HG02981 (cell line): ENCODE measurements at regions not wholly inside any gene's neighbourhood (a gene's known extent, or its start where the extent isn't known, plus 50 kb on each side); places are given as distances from the start of the nearest gene placed in this dataset.
"Not testable (repeated sequence)": the region's sequence is repeated elsewhere in the genome, so short reads cannot be mapped to it uniquely, and the experiment has no call there.

ENCODE experiments used
- ATAC-seq: cut with Tn5 transposase; IDR thresholded peaks from one replicate; pipeline ENCODE4 v1.9.1; 2021; ENCODE audit warnings: mild to moderate bottlenecking, moderate library complexity; ENCODE audit not compliant: unreplicated experiment

DNA sequence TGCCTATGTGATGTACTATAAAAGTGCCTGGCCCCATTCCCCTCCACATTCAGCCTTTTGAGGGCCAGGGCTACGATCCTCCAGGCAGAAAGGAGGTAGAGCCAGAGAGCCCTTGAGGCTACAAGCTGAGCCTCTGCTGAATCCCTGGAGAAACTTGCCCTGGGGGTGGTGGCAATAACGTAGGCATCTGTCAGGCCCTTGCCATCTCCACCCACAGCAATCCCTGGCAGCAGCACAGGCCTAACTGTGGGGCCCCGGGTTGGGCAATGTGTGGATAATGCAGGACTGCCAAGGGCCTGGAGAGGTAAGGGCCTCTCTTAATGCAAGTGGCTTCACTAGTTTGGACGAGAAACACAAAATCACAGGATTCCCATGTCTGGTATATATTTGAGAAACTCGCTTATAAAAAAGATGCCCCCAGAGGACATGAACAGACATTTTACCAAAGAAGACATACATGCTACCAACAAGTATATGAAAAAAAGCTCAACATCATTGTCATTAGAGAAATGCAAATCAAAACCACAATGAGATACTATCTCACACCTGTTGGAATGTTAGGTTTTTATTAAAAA, 99.0 kb downstream of the QRSL1 start:
- no peak for ATAC-seq

DNA sequence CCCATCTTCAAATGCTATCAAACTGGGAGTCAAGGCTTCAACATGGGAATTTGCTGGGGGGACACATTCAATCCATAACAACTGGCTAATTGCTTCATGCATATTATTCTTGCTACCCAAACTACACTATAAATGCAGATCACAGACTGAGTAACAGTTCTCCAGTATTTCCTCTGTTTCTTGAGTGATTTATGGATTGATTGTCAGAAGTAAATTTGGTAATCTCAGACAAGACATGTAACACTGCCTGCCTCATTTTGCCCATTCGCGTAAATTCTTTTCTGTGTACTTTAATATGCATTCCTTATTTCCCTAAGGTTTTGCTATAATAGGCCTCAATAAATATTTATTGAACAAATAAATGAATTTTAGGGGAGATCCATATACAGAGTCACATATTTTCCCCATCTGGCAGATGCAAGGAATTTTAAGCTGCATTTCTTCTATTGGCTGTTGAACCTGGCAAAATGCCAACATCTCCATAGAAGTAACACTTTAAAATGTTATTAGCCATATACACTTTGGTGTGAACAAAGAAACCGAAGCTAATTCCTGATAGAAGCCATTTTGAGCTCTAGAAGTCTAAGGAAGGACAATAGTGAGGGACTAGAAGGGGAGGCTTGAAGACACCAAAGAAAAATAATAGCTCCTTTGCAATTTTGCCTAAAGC, 98.2 kb downstream of the QRSL1 start:
- no peak for ATAC-seq

DNA sequence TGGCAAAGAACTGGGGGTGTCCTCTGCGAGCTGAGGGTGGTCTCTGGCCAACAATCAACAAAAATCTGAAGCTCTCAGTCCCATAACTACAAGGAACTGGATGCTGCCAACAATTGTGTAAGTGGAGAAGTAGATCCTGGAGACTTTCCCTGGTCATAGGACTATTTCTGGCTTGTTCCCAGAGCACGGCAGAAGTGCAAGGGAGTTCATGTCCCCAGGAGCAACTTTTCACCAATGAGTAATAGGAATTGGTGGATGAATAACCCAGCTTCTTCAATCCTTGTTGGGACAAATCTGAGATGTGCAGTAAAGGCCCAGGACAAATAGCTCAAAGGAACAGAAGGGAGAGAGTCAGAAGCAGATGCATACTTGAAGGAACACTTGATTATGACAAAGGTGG, 95.5 kb downstream of the QRSL1 start:
- no peak for ATAC-seq

DNA sequence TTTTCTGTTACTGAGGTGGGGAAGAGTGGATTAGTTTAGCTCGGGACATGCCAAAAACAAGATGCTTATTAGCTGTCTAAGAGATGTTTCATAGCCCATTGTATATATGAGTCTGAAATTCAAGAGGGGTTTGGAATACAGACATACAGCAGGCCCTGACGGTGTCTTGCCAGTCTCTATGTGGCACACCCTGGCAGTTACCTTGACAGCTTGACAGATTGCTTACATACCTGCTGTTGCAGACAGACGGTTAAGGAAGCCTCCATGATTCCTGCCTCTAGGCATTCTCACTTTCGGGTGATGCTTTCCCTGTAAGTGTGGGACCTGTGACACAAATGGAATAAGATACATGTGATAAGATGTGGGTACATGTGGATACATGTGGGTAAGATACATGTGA, 95.0 kb downstream of the QRSL1 start:
- ATAC-seq = no peak

DNA sequence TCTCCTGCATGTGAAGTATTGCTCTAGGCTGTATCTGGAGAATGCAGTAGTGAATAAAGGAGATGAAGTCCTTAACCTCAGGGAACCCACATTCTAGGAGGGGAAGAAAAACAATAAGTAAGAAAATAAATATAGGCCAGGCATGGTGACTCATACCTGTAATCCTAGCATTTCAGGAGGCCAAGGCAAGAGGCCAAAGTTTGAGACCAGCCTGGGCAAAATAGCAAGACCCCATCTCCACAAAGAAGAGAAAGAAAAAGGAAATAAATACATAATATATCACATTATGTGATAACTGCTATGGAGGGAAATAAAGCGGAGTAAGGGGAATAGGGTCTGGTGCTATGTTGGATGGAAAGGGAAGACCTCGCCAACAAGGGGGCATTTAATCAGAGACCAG, 94.0 kb downstream of the QRSL1 start:
- ATAC-seq = not testable (repeated sequence)

DNA sequence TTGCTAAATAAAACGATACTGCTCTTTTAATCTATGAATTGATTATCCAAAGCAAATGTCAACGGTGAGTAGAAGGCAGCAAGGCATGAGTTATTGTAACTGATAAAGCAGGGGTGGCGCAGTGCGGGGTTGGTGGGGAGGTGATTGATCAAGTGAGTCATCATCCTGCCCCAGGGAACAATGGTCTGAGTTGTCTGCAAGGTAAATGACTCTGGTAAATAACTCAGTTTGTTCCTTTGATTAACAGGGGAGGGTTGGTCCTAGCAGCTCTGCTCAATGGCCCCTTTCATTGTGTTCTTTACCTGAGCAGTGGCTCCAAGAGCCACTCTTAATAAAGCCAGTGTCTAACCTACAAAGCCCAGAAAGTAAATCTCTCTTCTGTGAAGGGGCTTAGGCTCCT, 91.8 kb downstream of the QRSL1 start:
- ATAC-seq = not testable (repeated sequence)
